Esophagus muscularis mucosa (tissue), 4 donors: ENCODE measurements at regions not wholly inside any gene's neighbourhood (a gene's known extent, or its start where the extent isn't known, plus 50 kb on each side); places are given as distances from the start of the nearest gene placed in this dataset.

ENCODE experiments used
- DNase-seq: peaks from one replicate; pipeline ENCODE4 v3.0.0-alpha.2; 2017; ENCODE audit errors: extremely low spot score
- H3K27ac ChIP-seq, 4 donors: fragments of 200-600 bp; sonication (generic); replicated peaks in 1 of 4; 1 replicate in 3 of 4; 2 replicates in 1 of 4; pipeline ENCODE4 v1.5.1; 2016 to 2019; ENCODE audit warnings: mild to moderate bottlenecking in 1 of 4
- H3K27me3 ChIP-seq, 4 donors: fragments of 200-600 bp; sonication (generic); one replicate each; pipeline versions ENCODE4 v1.5.1 to v1.6.0; 2016 to 2019
- H3K36me3 ChIP-seq, 4 donors: fragments of 200-600 bp; sonication (generic); one replicate each; pipeline ENCODE4 v1.5.1; 2016 to 2019
- H3K4me1 ChIP-seq, 4 donors: fragments of 200-600 bp; sonication (generic); one replicate each; pipeline ENCODE4 v1.5.1; 2016 to 2019
- H3K4me3 ChIP-seq, 4 donors: fragments of 200-600 bp; sonication (generic); 1 replicate in 2 of 4; 2 replicates in 2 of 4; pipeline ENCODE4 v1.5.1; 2016 to 2019; ENCODE audit warnings: mild to moderate bottlenecking in 4 of 4, moderate library complexity in 1 of 4
- H3K9me3 ChIP-seq, 4 donors: fragments of 200-600 bp; sonication (generic); 1 replicate in 3 of 4; 2 replicates in 1 of 4; pipeline ENCODE4 v1.5.1; 2016 to 2019
- CTCF ChIP-seq, 3 experiments: fragments of 200-600 bp in 2 of 3; fragments of 450-650 bp in 1 of 3; sonication (generic) in 2 of 3; IDR thresholded peaks; one replicate each; pipeline ENCODE4 v1.5.1; 2017 to 2019; ENCODE audit warnings: antibody characterized with exemption in 3 of 3, mild to moderate bottlenecking in 2 of 3, moderate library complexity in 1 of 3
- EP300 ChIP-seq: sonication (generic); formaldehyde crosslinking; IDR thresholded peaks from one replicate; pipeline ENCODE4 v1.6.1; 2017; ENCODE audit warnings: antibody characterized with exemption
- POLR2A ChIP-seq: fragments of 450-650 bp; IDR thresholded peaks from one replicate; pipeline ENCODE4 v1.6.1; 2017; ENCODE audit warnings: antibody characterized with exemption, moderate library complexity, mild to moderate bottlenecking, low read depth
- POLR2AphosphoS5 ChIP-seq, 2 donors: sonication (generic); formaldehyde crosslinking; IDR thresholded peaks; one replicate each; pipeline ENCODE4 v1.6.1; 2017; ENCODE audit warnings: antibody characterized with exemption in 2 of 2
- WGBS: methylation state at CpG from one replicate; pipeline ENCODE4 v1.1.5; 2018; 5-methylcytosine and 5-hydroxymethylcytosine counted together
- intact Hi-C: fragments of 100-400 bp; cut with DNase I; formaldehyde crosslinking; loops from one replicate; pipeline ENCODE4 v1.15.1; 2023

- Histone ChIP-seq H3K4me3 (no peak overlapping the region), H3K9me3 (no peaks in the 10 kb centered on the region), H3K27ac (no peak overlapping the region), H3K27me3 (no peaks in the 10 kb centered on the region), H3K36me3 (no peaks in the 10 kb centered on the region), H3K4me1 (peaks cover 32 to 46% (median 34%) of the 10 kb centered on the region in 4 donors)
- WGBS, result 85% methylated on average over 2 of the region's 2 CpGs
- TF ChIP-seq POLR2A (no peak), POLR2AphosphoS5 (IDR thresholded peaks at IDR 0.05) (no peak), CTCF (IDR thresholded peaks at IDR 0.05) (no peak), EP300 (no peak)
- DNase-seq, result no peak
- intact Hi-C loops, result no loop called here
Observed at GRCh38 chr2:64219149-64219548, 74.9 kb upstream of the PELI1 start.

DNA sequence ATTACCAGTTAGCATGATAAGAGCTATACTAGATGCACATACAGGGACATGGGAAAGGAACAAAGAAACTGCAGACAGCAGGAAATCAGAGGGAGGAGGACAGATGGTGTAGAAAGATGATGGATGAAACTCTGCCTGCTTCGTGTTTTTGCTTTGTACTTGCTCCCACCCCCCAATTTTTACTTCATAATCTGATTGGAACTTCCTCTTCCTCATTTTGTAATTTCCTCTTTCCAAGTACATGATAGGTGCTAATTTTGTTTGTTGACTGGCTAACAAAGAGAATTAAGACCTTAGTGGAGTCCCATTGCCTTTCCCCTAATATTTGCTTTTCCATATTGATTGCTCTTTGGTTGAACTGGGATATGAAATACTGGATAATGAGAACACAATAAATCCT is 76.0 kb upstream of the PELI1 start:
- H3K27me3 ChIP-seq, result no peaks in the 10 kb centered on the region
- peaks cover 25 to 37% (median 27%) of the 10 kb centered on the region in 4 donors for H3K4me1 ChIP-seq
- no peaks in the 10 kb centered on the region for H3K36me3 ChIP-seq
- TF ChIP-seq POLR2A (no peak), EP300 (no peak), POLR2AphosphoS5 (IDR thresholded peaks at IDR 0.05) (no peak), CTCF (IDR thresholded peaks at IDR 0.05) (no peak)
- WGBS, result 69% methylated on average over 1 of the region's 1 CpG
- no peak overlapping the region for H3K4me3 ChIP-seq
- H3K9me3 ChIP-seq, result no peaks in the 10 kb centered on the region
- H3K27ac ChIP-seq, result no peak overlapping the region
- intact Hi-C loops, result loop anchor here (10.0 kb wide), 1 partner anchor 165 kb away; no protein-coding TSS in a partner anchor
- no peak for DNase-seq

- Histone ChIP-seq H3K9me3 (no peaks in the 10 kb centered on the region), H3K36me3 (no peaks in the 10 kb centered on the region), H3K4me1 (peaks cover 25 to 37% (median 27%) of the 10 kb centered on the region in 4 donors), H3K27ac (no peak overlapping the region), H3K4me3 (no peak overlapping the region), H3K27me3 (no peaks in the 10 kb centered on the region)
- WGBS, result 70% methylated on average over 4 of the region's 4 CpGs
- no peak for TF ChIP-seq POLR2A
- TF ChIP-seq POLR2AphosphoS5 (IDR thresholded peaks at IDR 0.05), result no peak
- no peak for TF ChIP-seq EP300
- TF ChIP-seq CTCF (IDR thresholded peaks at IDR 0.05), result no peak
- intact Hi-C loops, result loop anchor here (10.0 kb wide), 1 partner anchor 166 kb away; no protein-coding TSS in a partner anchor
- no peak for DNase-seq
Observed at GRCh38 chr2:64220894-64221617, 76.8 kb upstream of the PELI1 start.

DNA sequence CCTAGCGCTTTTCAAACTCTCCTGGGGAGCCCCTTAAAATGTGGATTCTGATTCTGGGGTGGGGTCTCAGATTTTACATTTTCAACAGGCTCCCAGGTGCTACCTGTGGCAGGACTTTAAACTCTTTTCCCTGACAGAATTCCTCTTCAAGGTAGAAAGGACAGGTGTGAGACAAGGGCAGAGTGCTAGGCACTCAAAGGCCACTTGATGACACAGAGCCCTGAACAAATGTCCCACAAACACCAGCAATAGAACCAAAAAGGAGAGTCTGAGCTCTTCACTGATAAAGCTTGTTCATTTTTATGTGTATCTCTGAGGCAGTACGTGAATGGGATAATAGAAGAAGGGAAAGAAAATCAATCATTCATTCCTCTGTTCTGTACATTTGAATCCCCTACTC is 77.7 kb upstream of the PELI1 start:
- Histone ChIP-seq H3K27me3 (no peaks in the 10 kb centered on the region), H3K4me1 (peaks cover 29 to 42% (median 33%) of the 10 kb centered on the region in 4 donors), H3K4me3 (no peak overlapping the region), H3K27ac (peak overlapping the region in 1 of 4 donors; percentile 67), H3K9me3 (no peaks in the 10 kb centered on the region), H3K36me3 (no peaks in the 10 kb centered on the region)
- 88% methylated on average over 2 of the region's 2 CpGs for WGBS
- intact Hi-C loops, result loop anchor here (10.0 kb wide), 1 partner anchor 167 kb away; no protein-coding TSS in a partner anchor
- no peak for DNase-seq
- TF ChIP-seq POLR2A (no peak), EP300 (no peak), POLR2AphosphoS5 (IDR thresholded peaks at IDR 0.05) (no peak), CTCF (IDR thresholded peaks at IDR 0.05) (no peak)
